WTC11 (cell line): ENCODE measurements at regions not wholly inside any gene's neighbourhood (a gene's known extent, or its start where the extent isn't known, plus 50 kb on each side); places are given as distances from the start of the nearest gene placed in this dataset.

Experiments used
- ATF3 ChIP-seq: sonication (generic); formaldehyde crosslinking; conservative IDR thresholded peaks from 2 replicates; pipeline ENCODE4 v1.8.1; 2022; ENCODE audit warnings: mild to moderate bottlenecking, missing genetic modification reagents
- CTCF ChIP-seq: fragments of 200-600 bp; IDR thresholded peaks from 2 replicates; pipeline ENCODE4 v1.8.0; 2022; ENCODE audit warnings: antibody characterized with exemption
- E2F1 ChIP-seq: sonication (generic); formaldehyde crosslinking; IDR thresholded peaks from 2 replicates; pipeline ENCODE4 v1.8.0; 2022; ENCODE audit warnings: mild to moderate bottlenecking, missing genetic modification reagents
- E2F4 ChIP-seq: sonication (generic); formaldehyde crosslinking; IDR thresholded peaks from 2 replicates; pipeline ENCODE4 v1.8.1; 2022; ENCODE audit warnings: low read depth, mild to moderate bottlenecking, moderate library complexity, missing genetic modification reagents, borderline replicate concordance
- HMGXB4 ChIP-seq: sonication (generic); formaldehyde crosslinking; IDR thresholded peaks from 2 replicates; pipeline ENCODE4 v1.8.1; 2023; ENCODE audit warnings: mild to moderate bottlenecking, moderate library complexity, missing genetic modification reagents
- MAX ChIP-seq: sonication (generic); formaldehyde crosslinking; IDR thresholded peaks from 2 replicates; pipeline ENCODE4 v1.8.0; 2022; ENCODE audit warnings: mild to moderate bottlenecking, missing genetic modification reagents
- NR3C1 ChIP-seq: sonication (generic); formaldehyde crosslinking; conservative IDR thresholded peaks from 2 replicates; pipeline ENCODE4 v1.8.1; 2023; ENCODE audit warnings: low read depth, mild to moderate bottlenecking, missing genetic modification reagents
- SP1 ChIP-seq: sonication (generic); formaldehyde crosslinking; conservative IDR thresholded peaks from 2 replicates; pipeline ENCODE4 v1.8.1; 2022; ENCODE audit warnings: missing genetic modification reagents
- TEAD1 ChIP-seq: sonication (generic); formaldehyde crosslinking; IDR thresholded peaks from 2 replicates; pipeline ENCODE4 v1.8.0; 2022; ENCODE audit warnings: mild to moderate bottlenecking, missing genetic modification reagents
- ZNF232 ChIP-seq: sonication (generic); formaldehyde crosslinking; IDR thresholded peaks from 2 replicates; pipeline ENCODE4 v1.8.0; 2022; ENCODE audit warnings: mild to moderate bottlenecking, missing genetic modification reagents
- ZNF263 ChIP-seq: sonication (generic); formaldehyde crosslinking; IDR thresholded peaks from 2 replicates; pipeline ENCODE4 v1.8.1; 2022; ENCODE audit warnings: low read depth, mild to moderate bottlenecking, moderate library complexity, missing genetic modification reagents
- ZNF512 ChIP-seq: sonication (generic); formaldehyde crosslinking; IDR thresholded peaks from 2 replicates; pipeline ENCODE4 v1.8.1; 2022; ENCODE audit warnings: missing genetic modification reagents, borderline replicate concordance

- TF ChIP-seq CTCF: no peak
- no peak for TF ChIP-seq TEAD1 (CRISPR knock-in tag)
- no peak for TF ChIP-seq E2F1 (CRISPR knock-in tag)
- no peak for TF ChIP-seq ATF3
- no peak for TF ChIP-seq SP1 (CRISPR knock-in tag)
- no peak for TF ChIP-seq ZNF263 (CRISPR knock-in tag)
- TF ChIP-seq MAX (CRISPR knock-in tag): no peak
- TF ChIP-seq HMGXB4 (CRISPR knock-in tag): no peak
- TF ChIP-seq ZNF232: no peak
- TF ChIP-seq ZNF512 (CRISPR knock-in tag): no peak
- no peak for TF ChIP-seq E2F4 (CRISPR knock-in tag)
- no peak for TF ChIP-seq NR3C1 (CRISPR knock-in tag)
Observed at GRCh38 chr14:26687301-26687837, 89.5 kb upstream of the NOVA1 start.
